ENCODE measurements at regions not wholly inside any gene's neighbourhood (a gene's known extent, or its start where the extent isn't known, plus 50 kb on each side); places are given as distances from the start of the nearest gene placed in this dataset.

DNA sequence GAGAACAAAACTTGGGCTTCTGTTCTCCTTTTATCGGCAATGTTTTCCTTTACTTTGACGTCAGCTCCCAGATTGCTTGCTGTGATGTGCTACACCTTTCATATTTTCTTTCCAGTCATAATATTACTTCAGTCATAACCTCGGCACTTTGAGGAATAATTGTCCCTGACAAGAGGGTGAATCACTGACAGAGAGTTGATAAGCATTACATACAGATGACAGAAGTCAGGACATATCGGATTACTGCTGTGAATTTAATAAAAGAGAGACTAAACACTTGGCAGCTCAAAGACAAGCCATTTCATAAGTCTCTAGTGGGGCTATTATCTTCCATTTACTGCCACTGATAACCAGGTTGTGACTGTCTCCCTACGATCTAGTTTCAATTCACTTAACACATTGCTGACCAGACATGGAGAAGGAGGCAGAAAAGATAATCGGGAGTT is 362.1 kb upstream of the ARRDC4 start:
- Histone ChIP-seq H3K4me3 (ENCODE audit: low read depth, low read length) (no peak overlapping the region), H3K27ac (ENCODE audit: extremely low read depth, low read depth, low read length) (peak overlapping the region; percentile 73), H3K9me3 (ENCODE audit: control insufficient read depth, insufficient read depth, low read depth, low read length) (no peaks in the 10 kb centered on the region; the same call in 1 of the 2 replicates), H3K4me1 (ENCODE audit: control insufficient read depth, insufficient read depth, low read length) (peaks cover 28% of the 10 kb centered on the region), H3K36me3 (ENCODE audit: control insufficient read depth in 2 of 2, insufficient read depth in 1 of 2, low read length in 2 of 2) (no peaks in the 10 kb centered on the region)
- CTCF ChIA-PET, result interaction anchor here (0.6 kb wide), 1 partner anchor 10 kb away, joined by 4 read pairs; no protein-coding TSS in a partner anchor
- POLR2A ChIA-PET, result interaction anchor here (1.0 to 1.1 kb wide), 2 partner anchors 94 to 157 kb away, joined by 3 read pairs; no protein-coding TSS in a partner anchor
- TF ChIP-seq ZNF292 (tag by site-specific recombination; IDR thresholded peaks at IDR 0.05; ENCODE audit: borderline replicate concordance, low read depth) (no peak), ZSCAN23 (tag by site-specific recombination; IDR thresholded peaks at IDR 0.05) (peak; percentile 68; the same call in 1 of the 2 replicates), KLF10 (tag by site-specific recombination; IDR thresholded peaks at IDR 0.05) (peak; percentile 47), ZFP37 (tag by site-specific recombination; IDR thresholded peaks at IDR 0.05) (peak; percentile 80; the same call in 1 of the 2 replicates), KLF8 (tag by site-specific recombination; IDR thresholded peaks at IDR 0.05) (peak; percentile 90), ZNF394 (tag by site-specific recombination; IDR thresholded peaks at IDR 0.05; ENCODE audit: borderline replicate concordance) (0 out of 2 replicates have a peak, but pooled peaks have one; percentile 14), WT1 (tag by site-specific recombination; IDR thresholded peaks at IDR 0.05) (peak; percentile 92), ZNF558 (tag by site-specific recombination; IDR thresholded peaks at IDR 0.05) (0 out of 2 replicates have a peak, but pooled peaks have one; percentile 12), ZNF350 (tag by site-specific recombination; IDR thresholded peaks at IDR 0.05) (no peak), SP7 (tag by site-specific recombination; IDR thresholded peaks at IDR 0.05) (0 out of 2 replicates have a peak, but pooled peaks have one; percentile 43), GLIS2 (tag by site-specific recombination; IDR thresholded peaks at IDR 0.05) (peak; percentile 56), ZNF747 (tag by site-specific recombination; IDR thresholded peaks at IDR 0.05) (no peak), FEZF1 (tag by site-specific recombination; IDR thresholded peaks at IDR 0.05) (peak; percentile 75), TCF7L2 (IDR thresholded peaks at IDR 0.05; ENCODE audit: borderline replicate concordance, low read depth, low read length) (peak; percentile 99), ZNF366 (tag by site-specific recombination; conservative IDR thresholded peaks at IDR 0.05) (0 out of 2 replicates have a peak, but pooled peaks have one; percentile 32), OSR2 (tag by site-specific recombination; IDR thresholded peaks at IDR 0.05) (peak; percentile 74), ZBTB21 (tag by site-specific recombination; IDR thresholded peaks at IDR 0.05) (peak; percentile 79), TRIM28 (IDR thresholded peaks at IDR 0.05; ENCODE audit: borderline replicate concordance, low read length) (peak; percentile 69), ZEB2 (tag by site-specific recombination; IDR thresholded peaks at IDR 0.05) (peak; percentile 49; the same call in 1 of the 2 replicates), ZNF629 (tag by site-specific recombination; IDR thresholded peaks at IDR 0.05) (peak; percentile 95), ZNF623 (tag by site-specific recombination; IDR thresholded peaks at IDR 0.05) (no peak), SP3 (tag by site-specific recombination; IDR thresholded peaks at IDR 0.05) (peak; percentile 28; the same call in 1 of the 2 replicates)
- TF ChIP-seq, protein P1, sequence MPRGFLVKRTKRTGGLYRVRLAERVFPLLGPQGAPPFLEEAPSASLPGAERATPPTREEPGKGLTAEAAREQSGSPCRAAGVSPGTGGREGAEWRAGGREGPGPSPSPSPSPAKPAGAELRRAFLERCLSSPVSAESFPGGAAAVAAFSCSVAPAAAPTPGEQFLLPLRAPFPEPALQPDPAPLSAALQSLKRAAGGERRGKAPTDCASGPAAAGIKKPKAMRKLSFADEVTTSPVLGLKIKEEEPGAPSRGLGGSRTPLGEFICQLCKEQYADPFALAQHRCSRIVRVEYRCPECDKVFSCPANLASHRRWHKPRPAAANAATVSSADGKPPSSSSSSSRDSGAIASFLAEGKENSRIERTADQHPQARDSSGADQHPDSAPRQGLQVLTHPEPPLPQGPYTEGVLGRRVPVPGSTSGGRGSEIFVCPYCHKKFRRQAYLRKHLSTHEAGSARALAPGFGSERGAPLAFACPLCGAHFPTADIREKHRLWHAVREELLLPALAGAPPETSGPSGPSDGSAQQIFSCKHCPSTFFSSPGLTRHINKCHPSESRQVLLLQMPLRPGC (tag by site-specific recombination; IDR thresholded peaks at IDR 0.05), result peak; percentile 75; the same call in 1 of the 2 replicates
- TF ChIP-seq, protein P2, sequence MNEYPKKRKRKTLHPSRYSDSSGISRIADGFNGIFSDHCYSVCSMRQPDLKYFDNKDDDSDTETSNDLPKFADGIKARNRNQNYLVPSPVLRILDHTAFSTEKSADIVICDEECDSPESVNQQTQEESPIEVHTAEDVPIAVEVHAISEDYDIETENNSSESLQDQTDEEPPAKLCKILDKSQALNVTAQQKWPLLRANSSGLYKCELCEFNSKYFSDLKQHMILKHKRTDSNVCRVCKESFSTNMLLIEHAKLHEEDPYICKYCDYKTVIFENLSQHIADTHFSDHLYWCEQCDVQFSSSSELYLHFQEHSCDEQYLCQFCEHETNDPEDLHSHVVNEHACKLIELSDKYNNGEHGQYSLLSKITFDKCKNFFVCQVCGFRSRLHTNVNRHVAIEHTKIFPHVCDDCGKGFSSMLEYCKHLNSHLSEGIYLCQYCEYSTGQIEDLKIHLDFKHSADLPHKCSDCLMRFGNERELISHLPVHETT (tag by site-specific recombination; IDR thresholded peaks at IDR 0.05), result peak; percentile 91
- TF ChIP-seq, protein P3, sequence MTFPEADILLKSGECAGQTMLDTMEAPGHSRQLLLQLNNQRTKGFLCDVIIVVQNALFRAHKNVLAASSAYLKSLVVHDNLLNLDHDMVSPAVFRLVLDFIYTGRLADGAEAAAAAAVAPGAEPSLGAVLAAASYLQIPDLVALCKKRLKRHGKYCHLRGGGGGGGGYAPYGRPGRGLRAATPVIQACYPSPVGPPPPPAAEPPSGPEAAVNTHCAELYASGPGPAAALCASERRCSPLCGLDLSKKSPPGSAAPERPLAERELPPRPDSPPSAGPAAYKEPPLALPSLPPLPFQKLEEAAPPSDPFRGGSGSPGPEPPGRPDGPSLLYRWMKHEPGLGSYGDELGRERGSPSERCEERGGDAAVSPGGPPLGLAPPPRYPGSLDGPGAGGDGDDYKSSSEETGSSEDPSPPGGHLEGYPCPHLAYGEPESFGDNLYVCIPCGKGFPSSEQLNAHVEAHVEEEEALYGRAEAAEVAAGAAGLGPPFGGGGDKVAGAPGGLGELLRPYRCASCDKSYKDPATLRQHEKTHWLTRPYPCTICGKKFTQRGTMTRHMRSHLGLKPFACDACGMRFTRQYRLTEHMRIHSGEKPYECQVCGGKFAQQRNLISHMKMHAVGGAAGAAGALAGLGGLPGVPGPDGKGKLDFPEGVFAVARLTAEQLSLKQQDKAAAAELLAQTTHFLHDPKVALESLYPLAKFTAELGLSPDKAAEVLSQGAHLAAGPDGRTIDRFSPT (tag by site-specific recombination; IDR thresholded peaks at IDR 0.05), result peak; percentile 96
- TF ChIP-seq, protein P4, sequence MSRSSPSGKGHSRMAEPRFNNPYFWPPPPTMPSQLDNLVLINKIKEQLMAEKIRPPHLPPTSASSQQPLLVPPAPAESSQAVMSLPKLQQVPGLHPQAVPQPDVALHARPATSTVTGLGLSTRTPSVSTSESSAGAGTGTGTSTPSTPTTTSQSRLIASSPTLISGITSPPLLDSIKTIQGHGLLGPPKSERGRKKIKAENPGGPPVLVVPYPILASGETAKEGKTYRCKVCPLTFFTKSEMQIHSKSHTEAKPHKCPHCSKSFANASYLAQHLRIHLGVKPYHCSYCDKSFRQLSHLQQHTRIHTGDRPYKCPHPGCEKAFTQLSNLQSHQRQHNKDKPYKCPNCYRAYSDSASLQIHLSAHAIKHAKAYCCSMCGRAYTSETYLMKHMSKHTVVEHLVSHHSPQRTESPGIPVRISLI (tag by site-specific recombination; IDR thresholded peaks at IDR 0.05), result peak; percentile 52; the same call in 1 of the 2 replicates
- TF ChIP-seq, protein P5, sequence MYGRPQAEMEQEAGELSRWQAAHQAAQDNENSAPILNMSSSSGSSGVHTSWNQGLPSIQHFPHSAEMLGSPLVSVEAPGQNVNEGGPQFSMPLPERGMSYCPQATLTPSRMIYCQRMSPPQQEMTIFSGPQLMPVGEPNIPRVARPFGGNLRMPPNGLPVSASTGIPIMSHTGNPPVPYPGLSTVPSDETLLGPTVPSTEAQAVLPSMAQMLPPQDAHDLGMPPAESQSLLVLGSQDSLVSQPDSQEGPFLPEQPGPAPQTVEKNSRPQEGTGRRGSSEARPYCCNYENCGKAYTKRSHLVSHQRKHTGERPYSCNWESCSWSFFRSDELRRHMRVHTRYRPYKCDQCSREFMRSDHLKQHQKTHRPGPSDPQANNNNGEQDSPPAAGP (tag by site-specific recombination; IDR thresholded peaks at IDR 0.05), result no peak
- TF ChIP-seq, protein P6, sequence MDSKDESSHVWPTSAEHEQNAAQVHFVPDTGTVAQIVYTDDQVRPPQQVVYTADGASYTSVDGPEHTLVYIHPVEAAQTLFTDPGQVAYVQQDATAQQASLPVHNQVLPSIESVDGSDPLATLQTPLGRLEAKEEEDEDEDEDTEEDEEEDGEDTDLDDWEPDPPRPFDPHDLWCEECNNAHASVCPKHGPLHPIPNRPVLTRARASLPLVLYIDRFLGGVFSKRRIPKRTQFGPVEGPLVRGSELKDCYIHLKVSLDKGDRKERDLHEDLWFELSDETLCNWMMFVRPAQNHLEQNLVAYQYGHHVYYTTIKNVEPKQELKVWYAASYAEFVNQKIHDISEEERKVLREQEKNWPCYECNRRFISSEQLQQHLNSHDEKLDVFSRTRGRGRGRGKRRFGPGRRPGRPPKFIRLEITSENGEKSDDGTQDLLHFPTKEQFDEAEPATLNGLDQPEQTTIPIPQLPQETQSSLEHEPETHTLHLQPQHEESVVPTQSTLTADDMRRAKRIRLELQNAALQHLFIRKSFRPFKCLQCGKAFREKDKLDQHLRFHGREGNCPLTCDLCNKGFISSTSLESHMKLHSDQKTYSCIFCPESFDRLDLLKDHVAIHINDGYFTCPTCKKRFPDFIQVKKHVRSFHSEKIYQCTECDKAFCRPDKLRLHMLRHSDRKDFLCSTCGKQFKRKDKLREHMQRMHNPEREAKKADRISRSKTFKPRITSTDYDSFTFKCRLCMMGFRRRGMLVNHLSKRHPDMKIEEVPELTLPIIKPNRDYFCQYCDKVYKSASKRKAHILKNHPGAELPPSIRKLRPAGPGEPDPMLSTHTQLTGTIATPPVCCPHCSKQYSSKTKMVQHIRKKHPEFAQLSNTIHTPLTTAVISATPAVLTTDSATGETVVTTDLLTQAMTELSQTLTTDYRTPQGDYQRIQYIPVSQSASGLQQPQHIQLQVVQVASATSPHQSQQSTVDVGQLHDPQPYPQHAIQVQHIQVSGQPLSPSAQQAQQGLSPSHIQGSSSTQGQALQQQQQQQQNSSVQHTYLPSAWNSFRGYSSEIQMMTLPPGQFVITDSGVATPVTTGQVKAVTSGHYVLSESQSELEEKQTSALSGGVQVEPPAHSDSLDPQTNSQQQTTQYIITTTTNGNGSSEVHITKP (tag by site-specific recombination; IDR thresholded peaks at IDR 0.05), result peak; percentile 71

All from HEK293 (cell line).